ENCODE measurements at regions not wholly inside any gene's neighbourhood (a gene's known extent, or its start where the extent isn't known, plus 50 kb on each side); places are given as distances from the start of the nearest gene placed in this dataset.

- Histone ChIP-seq H3K36me3 (ENCODE audit: low read depth, missing control alignments) (no peaks in the 10 kb centered on the region), H3K9me3 (no peaks in the 10 kb centered on the region), H3K4me3 (no peak overlapping the region), H3K27ac (no peak overlapping the region), H3K4me1 (no peaks in the 10 kb centered on the region), H3K27me3 (no peaks in the 10 kb centered on the region)
- WGBS, 2 donors = 84 to 85% methylated on average over 3 of the region's 3 CpGs
- intact Hi-C loops (cut with DNase I; ENCODE audit: low total_unique reads) = no loop called here
- no peak for DNase-seq
- TF ChIP-seq CTCF (IDR thresholded peaks at IDR 0.05) (no peak), POLR2A (IDR thresholded peaks at IDR 0.05) (no peak)
These were observed 2137.3 kb upstream of the CELF4 start for GRCh38 chr18:39702888-39703287.

DNA sequence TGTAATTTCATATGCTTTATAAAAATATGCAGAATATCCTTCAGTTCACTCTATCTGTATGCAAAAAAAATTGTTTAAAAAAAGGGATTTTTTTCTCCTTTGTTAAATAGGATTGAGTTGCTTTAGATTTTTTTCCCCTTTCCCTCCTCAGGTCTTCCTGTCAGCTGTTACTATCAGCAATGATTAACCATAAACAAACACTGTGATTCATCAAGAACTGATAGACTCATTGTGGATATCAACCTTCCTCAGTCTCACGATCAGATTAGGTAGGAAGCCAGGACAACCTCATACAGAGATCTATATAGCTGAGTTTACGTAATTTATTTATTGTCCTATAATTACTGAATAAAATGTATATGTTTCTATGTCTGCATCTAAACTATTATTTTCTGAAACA, 2136.2 kb upstream of the CELF4 start:
- TF ChIP-seq POLR2A (IDR thresholded peaks at IDR 0.05) (no peak), CTCF (IDR thresholded peaks at IDR 0.05) (no peak)
- WGBS, 2 donors = 85 to 88% methylated on average over 2 of the region's 2 CpGs
- no peaks in the 10 kb centered on the region for H3K9me3 ChIP-seq
- no peaks in the 10 kb centered on the region for H3K4me1 ChIP-seq
- no peaks in the 10 kb centered on the region for H3K27me3 ChIP-seq
- DNase-seq = no peak
- H3K36me3 ChIP-seq (ENCODE audit: low read depth, missing control alignments) = no peaks in the 10 kb centered on the region
- intact Hi-C loops (cut with DNase I; ENCODE audit: low total_unique reads) = no loop called here
- no peak overlapping the region for H3K27ac ChIP-seq
- H3K4me3 ChIP-seq = no peak overlapping the region

DNA sequence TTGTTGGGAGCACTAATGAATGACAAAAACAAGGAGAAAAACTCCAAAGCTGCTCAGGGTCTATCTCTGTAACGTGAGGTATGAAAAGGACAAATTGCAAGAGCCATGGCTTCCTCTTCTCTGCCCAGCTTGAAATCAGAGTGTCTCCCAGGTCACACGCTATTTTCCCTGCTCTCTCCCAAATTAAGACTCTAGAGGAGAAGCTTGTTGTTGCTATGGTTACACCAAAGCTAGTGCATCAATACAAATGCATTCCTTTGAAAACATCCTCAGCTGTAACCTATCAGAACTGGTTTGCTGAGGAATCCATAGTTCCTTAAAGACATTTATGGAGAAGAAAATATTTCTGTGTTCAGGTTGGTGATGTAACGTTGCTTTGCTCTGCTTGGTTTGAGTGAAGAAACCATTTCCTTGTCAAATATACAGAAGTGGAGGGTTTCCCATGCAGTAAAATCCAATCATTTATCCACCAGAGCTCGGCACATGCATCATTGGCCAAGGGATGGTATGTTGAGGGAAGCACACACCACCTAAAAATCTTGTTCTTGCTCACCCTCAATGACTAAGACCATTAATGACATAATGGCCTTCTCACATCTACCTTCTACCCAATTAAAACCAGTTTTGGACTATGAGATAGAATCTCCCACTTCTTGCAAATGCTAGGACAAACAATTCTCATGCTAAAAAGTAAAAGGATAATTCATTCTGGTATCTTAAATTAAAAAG, 2135.6 kb upstream of the CELF4 start:
- TF ChIP-seq POLR2A (IDR thresholded peaks at IDR 0.05) (no peak), CTCF (IDR thresholded peaks at IDR 0.05) (no peak)
- no peaks in the 10 kb centered on the region for H3K4me1 ChIP-seq
- no peaks in the 10 kb centered on the region for H3K9me3 ChIP-seq
- no peak overlapping the region for H3K27ac ChIP-seq
- no peak for DNase-seq
- intact Hi-C loops (cut with DNase I; ENCODE audit: low total_unique reads) = no loop called here
- no peaks in the 10 kb centered on the region for H3K27me3 ChIP-seq
- H3K4me3 ChIP-seq = no peak overlapping the region
- no peaks in the 10 kb centered on the region for H3K36me3 ChIP-seq (ENCODE audit: low read depth, missing control alignments)
- 88 to 89% methylated on average over 4 of the region's 4 CpGs for WGBS, 2 donors

DNA sequence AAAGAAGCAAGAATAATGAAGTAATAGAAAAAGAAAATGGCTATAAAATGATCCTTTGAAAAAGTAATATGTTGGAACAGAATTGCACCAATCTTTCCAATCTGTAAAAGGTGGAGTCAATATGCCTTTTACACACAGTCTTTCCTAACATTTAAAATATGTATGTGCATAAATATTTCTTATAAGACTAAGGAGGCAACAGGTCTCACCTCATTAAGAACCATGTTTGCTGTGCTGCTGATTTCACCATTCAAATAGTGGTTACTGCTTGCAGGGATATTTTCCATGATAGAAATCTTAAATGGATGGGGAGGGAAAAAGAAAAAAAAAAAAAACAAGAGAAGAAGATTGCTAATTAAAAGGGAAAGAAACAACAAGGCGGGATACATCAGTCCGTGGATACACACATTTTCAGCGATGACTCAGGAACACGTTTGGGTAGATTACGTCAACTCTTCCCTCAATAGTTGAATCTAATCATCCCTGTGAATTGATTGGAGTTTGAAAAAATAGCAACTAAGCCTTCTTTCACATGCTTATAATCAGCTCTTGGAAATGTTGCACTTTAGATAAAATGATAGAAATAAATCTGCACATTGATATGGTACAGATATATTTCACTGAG, 2133.9 kb upstream of the CELF4 start:
- Histone ChIP-seq H3K27ac (no peak overlapping the region), H3K9me3 (no peaks in the 10 kb centered on the region), H3K4me3 (no peak overlapping the region), H3K36me3 (ENCODE audit: low read depth, missing control alignments) (no peaks in the 10 kb centered on the region), H3K27me3 (no peaks in the 10 kb centered on the region), H3K4me1 (no peaks in the 10 kb centered on the region)
- intact Hi-C loops (cut with DNase I; ENCODE audit: low total_unique reads) = no loop called here
- DNase-seq = no peak
- WGBS, 2 donors = 92 to 94% methylated on average over 5 of the region's 5 CpGs
- TF ChIP-seq CTCF (IDR thresholded peaks at IDR 0.05) (no peak), POLR2A (IDR thresholded peaks at IDR 0.05) (no peak)

GRCh38 chr18:39698436-39698835, 2132.8 kb upstream of the CELF4 start:
- H3K36me3 ChIP-seq (ENCODE audit: low read depth, missing control alignments) = no peaks in the 10 kb centered on the region
- no peak overlapping the region for H3K27ac ChIP-seq
- no peaks in the 10 kb centered on the region for H3K27me3 ChIP-seq
- no peak overlapping the region for H3K4me3 ChIP-seq
- intact Hi-C loops (cut with DNase I; ENCODE audit: low total_unique reads) = no loop called here
- DNase-seq = no peak
- H3K4me1 ChIP-seq = no peaks in the 10 kb centered on the region
- 64 to 66% methylated on average over 4 of the region's 4 CpGs for WGBS, 2 donors
- TF ChIP-seq POLR2A (IDR thresholded peaks at IDR 0.05) = no peak
- no peaks in the 10 kb centered on the region for H3K9me3 ChIP-seq

Data from testis (tissue), 2 donors.